ENCODE measurements at regions not wholly inside any gene's neighbourhood (a gene's known extent, or its start where the extent isn't known, plus 50 kb on each side); places are given as distances from the start of the nearest gene placed in this dataset.

DNA sequence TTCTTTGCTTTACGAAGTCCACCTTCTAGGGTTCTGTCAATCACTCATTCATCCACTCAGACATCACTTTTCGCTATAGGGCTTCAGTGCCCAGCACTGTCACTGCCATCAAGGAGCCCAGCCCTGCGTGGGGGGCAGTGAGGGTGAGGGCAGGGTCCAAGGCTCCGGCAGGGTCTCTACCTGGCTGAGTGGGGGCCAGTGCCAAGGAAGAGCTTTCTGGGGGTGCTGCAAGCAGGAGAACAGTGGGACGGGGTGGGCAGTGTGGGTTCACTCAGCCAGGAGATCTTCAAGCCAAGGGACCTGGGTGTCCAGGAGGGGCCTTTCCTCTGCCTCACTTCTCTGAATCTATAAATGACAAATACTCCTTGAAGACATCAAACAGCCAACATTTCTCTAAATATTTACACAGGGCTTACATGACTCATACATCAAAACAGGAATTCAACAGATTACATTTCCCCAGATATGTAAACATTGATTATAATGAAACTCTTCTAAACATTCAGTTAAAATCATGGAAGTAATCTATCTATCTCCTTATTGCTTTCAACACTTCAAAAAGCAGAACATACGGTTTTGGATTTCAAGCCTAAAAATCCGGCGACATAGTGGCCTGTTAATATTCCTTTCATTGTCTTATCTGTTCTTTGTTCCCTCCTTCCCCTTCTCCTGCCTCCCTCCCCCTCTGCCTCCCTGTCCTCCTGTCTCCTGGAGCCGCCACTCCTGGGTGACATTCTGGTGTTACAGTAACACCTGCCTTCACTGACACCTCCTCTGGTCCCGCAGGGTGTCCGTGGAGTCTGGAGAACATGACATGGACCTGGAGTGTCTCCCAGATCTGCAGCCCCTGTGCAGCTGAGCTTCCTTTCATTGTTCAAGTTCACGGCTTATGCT is 94.4 kb upstream of the ADRA2C start:
- TF ChIP-seq, protein P1, sequence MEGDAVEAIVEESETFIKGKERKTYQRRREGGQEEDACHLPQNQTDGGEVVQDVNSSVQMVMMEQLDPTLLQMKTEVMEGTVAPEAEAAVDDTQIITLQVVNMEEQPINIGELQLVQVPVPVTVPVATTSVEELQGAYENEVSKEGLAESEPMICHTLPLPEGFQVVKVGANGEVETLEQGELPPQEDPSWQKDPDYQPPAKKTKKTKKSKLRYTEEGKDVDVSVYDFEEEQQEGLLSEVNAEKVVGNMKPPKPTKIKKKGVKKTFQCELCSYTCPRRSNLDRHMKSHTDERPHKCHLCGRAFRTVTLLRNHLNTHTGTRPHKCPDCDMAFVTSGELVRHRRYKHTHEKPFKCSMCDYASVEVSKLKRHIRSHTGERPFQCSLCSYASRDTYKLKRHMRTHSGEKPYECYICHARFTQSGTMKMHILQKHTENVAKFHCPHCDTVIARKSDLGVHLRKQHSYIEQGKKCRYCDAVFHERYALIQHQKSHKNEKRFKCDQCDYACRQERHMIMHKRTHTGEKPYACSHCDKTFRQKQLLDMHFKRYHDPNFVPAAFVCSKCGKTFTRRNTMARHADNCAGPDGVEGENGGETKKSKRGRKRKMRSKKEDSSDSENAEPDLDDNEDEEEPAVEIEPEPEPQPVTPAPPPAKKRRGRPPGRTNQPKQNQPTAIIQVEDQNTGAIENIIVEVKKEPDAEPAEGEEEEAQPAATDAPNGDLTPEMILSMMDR (IDR thresholded peaks at IDR 0.05; ENCODE audit: insufficient read depth, low read length, poor library complexity, severe bottlenecking): no peak
- no peak for TF ChIP-seq EZH2phosphoT487 (conservative IDR thresholded peaks at IDR 0.05; ENCODE audit: low read length)

All from SU-DHL-6 (cell line).